GM19023 (cell line): ENCODE measurements at regions not wholly inside any gene's neighbourhood (a gene's known extent, or its start where the extent isn't known, plus 50 kb on each side); places are given as distances from the start of the nearest gene placed in this dataset.
"Not testable (repeated sequence)": the region's sequence is repeated elsewhere in the genome, so short reads cannot be mapped to it uniquely, and the experiment has no call there.

Experiments used
- ATAC-seq: cut with Tn5 transposase; IDR thresholded peaks from one replicate; pipeline ENCODE4 v1.9.1; 2021; ENCODE audit warnings: mild to moderate bottlenecking, moderate library complexity; ENCODE audit not compliant: unreplicated experiment

GRCh38 chr13:107827840-107828549 is 387.3 kb downstream of the LIG4 start:
- ATAC-seq = no peak

GRCh38 chr13:107824635-107825034 is 390.7 kb downstream of the LIG4 start:
- ATAC-seq = no peak

- ATAC-seq = no peak
Observed at GRCh38 chr13:107822006-107822405, 393.3 kb downstream of the LIG4 start.

GRCh38 chr13:107821492-107821891 is 393.8 kb downstream of the LIG4 start:
- ATAC-seq = no peak

GRCh38 chr13:107819071-107819470 is 396.3 kb downstream of the LIG4 start:
- no peak for ATAC-seq

GRCh38 chr13:107817647-107818287 is 397.6 kb downstream of the LIG4 start:
- ATAC-seq = no peak

GRCh38 chr13:107812014-107812412 is 403.3 kb downstream of the LIG4 start:
- no peak for ATAC-seq

- ATAC-seq = no peak
Observed at GRCh38 chr13:107811233-107812013, 403.9 kb downstream of the LIG4 start.

- ATAC-seq = no peak
Observed at GRCh38 chr13:107809125-107809524, 406.2 kb downstream of the LIG4 start.

GRCh38 chr13:107808389-107808788 is 406.9 kb downstream of the LIG4 start:
- no peak for ATAC-seq

- no peak for ATAC-seq
Observed at GRCh38 chr13:107807306-107808073, 407.8 kb downstream of the LIG4 start.

GRCh38 chr13:107806726-107807125 is 408.6 kb downstream of the LIG4 start:
- no peak for ATAC-seq

- ATAC-seq = no peak
Observed at GRCh38 chr13:107803822-107804495, 411.4 kb downstream of the LIG4 start.

GRCh38 chr13:107801621-107802020 is 413.7 kb downstream of the LIG4 start:
- no peak for ATAC-seq

- ATAC-seq = no peak
Observed at GRCh38 chr13:107799001-107799400, 416.3 kb downstream of the LIG4 start.

GRCh38 chr13:107790397-107790796 is 424.9 kb downstream of the LIG4 start:
- no peak for ATAC-seq

- no peak for ATAC-seq
Observed at GRCh38 chr13:107788464-107789165, 426.7 kb downstream of the LIG4 start.

- not testable (repeated sequence) for ATAC-seq
Observed at GRCh38 chr13:107782646-107783045, 432.7 kb downstream of the LIG4 start.

- no peak for ATAC-seq
Observed at GRCh38 chr13:107778094-107778493, 437.2 kb downstream of the LIG4 start.

GRCh38 chr13:107770541-107770940 is 444.8 kb downstream of the LIG4 start:
- no peak for ATAC-seq
